Stimulated activated CD4-positive, alpha-beta T cell treated with anti-CD3 and anti-CD28 coated beads, Interleukin-1b, Interleukin-23, amount 100 ng/mL, for 24 hours (primary cell): ENCODE measurements at regions not wholly inside any gene's neighbourhood (a gene's known extent, or its start where the extent isn't known, plus 50 kb on each side); places are given as distances from the start of the nearest gene placed in this dataset.

ENCODE experiments used
- DNase-seq, 4 experiments: peaks; one replicate each; pipeline ENCODE4 v3.0.0-alpha.2; 2020; ENCODE audit warnings: low read depth in 4 of 4, low spot score in 1 of 4

DNA sequence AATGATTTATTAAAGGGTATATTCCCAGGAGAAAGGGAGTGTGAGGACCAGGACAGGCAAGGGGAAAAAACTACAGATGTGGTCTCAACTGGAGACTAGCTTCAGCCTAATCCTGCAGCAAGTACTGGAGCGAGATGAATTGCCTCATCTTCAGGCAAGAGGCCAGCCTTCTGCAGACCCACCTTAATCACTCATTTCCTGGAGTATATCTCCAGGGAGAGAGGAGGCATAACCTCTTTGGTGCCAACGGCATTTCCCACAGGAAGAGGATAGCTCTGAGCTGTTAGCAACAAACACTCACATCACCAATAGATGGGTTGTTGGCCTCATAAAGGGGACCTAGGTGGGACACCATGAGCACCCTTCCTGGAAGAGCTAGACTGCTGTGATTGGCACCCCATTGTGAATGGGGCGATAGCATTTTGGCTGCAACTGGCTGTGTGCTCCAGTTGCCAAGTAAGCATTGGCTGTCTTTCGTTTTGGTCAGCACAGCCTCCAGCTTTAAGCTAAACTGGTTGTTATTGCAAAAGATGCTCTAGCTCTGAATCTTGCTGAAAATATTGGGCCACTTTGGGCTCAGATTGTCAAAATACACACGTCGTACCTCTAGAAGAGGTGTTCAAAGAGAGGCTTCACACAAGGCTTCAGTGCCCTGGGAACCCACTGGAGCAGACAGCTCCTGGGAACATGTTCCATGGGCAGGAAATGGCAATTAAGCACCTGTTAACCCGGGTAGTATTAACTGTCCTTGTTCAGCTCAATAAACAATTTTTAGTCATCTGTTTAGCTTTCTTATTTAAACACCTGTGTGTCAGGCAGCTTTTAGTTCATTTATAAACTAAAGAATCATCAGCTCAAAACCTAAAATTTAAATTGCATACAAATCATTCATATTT, 314.8 kb upstream of the C1orf87 start:
- DNase-seq: no peak

DNA sequence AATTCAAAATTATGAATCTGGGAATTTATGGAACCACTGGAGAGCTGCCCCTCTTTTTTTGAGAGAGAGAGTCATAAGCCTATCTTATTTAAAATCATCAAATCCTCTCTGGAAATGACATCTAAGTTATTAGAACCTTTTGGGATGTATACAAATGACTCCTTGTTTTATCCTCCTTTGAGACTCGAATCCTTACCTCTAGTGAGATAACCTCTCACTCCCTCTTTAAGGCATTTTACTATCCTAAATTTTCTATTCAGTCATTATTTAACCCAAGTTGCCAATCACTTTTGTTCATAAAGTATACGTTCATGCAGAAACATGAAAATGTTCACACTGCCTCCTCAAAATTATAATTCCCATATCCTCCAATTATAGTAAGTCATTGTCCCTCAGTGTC, 313.6 kb upstream of the C1orf87 start:
- no peak for DNase-seq

DNA sequence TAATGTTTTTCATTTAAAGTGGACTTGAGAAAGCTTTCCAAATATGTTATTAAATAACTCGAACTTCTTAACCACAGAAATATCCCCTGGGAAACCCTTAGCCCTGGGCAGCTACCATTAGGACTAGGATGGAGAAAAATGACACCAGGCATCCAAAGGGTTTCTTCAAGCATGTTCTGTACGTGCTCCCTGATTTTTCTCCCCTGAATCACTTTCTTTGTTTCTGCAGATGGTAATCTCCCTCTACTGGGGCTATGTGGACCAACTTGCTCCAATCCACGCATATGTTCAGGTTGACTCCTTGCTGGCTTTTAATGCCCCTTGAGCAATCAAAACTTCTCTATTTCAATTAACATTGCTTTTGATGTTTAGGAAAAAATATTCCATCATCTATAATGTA, 312.7 kb upstream of the C1orf87 start:
- no peak for DNase-seq

DNA sequence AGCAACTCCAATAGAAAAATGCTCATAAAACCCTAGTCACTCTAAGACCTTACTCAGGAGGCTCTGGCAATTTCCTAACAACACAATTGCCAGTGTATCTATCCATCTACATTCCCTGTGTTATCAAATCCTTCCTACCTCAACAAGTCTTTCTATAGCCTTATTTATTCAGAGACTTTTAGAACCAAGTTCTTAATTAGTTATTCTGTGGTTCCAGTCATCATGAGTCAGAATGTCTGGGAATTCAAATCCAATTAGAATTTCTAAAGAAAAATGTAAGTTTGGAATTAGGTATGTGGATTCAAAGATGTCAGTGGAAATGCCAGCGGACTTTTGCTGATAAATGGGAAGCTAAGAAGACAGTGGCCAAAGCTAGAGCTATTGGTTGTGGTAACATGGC, 302.6 kb upstream of the C1orf87 start:
- no peak for DNase-seq

DNA sequence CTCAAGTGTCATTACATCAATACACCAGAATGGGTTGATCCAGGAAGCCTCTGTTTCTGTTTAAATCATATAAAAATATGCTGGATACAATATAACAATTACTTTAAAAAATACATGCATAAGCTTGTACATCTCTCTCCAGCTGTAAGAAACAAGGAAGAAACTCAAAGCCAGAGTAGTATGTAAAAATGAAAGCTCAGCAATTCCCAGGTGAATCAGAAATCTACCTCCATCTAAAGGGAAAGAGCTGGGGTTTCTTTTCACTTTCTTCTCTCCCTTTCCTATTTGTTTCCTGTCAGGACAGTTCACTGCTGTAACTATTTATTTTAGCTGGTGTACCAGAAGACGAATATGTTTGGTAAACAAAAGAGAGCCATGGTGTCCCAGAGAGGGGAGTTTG, 301.0 kb upstream of the C1orf87 start:
- no peak for DNase-seq

DNA sequence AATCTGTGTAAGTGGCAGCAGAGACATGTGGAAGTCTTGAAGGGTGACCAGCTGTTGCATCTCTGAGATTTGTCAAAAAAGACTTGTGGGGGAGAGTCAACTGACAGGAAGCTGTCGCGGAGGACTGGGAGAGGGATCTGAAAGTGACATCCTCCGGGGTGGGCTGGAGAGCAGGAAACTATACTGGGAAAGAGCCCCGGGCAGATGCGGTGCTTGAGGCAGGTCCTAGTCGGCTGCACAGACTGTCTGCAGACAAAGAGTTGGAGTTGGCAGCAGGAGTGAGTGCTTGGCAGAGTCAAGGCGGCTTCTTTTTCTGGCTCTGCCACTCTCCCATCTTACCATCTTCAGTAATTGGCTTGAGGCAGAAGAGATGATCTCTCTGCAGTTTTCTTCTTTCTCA, 294.0 kb upstream of the C1orf87 start:
- DNase-seq: no peak

DNA sequence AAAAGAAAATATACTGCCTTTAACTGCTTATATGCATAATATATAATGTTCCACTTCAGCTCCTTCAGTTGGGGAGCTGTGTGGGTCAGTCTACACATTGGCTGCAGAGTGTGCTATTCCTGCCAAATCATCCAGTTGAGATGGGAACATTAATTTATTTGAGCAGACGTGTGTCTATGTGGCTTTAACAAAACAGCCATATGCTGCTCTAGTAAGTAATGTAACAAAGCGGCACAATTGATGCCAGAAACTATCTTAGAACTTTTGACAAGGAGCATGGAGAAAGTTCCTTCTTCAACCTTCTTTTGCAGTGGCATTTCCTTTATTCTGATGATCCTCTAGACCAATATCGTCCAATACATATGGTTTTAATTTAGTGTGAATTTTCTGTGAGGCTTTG, 285.9 kb upstream of the C1orf87 start:
- no peak for DNase-seq

DNA sequence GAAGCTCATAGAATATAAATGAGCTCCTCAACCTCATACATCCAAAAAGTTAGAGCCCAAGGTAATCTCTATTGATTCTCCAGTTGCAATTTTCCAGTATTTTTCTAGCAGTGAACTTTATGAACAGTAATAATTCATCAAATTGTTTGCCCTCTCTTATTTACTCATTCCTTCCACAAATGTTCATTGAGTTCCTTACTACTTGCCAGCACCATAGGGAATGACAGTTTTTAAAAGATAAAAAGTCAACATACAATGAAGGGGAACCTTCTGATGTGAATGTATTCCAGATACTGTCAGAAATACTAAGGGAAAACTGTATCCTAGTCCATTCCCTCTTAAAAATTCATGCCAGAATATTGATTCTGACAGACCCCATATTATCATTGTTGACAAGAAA, 277.0 kb upstream of the C1orf87 start:
- no peak for DNase-seq

DNA sequence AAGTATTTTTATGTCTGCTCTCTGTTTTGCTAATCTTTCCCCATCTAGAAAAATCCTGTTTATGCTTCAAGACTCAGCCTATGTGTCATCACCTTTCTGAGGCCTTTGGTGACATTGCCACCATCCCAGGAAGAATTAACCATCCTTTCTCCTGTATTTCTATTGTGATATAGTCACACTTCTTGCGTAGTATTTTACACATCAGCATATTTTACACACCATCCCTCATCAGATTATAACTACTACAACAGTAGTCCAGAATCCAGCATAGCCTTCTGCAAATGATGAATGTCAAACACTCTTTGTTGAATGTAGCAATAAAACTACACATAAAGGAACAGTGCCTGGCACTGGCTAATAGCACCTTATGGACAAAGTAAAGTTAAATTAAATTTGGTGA, 275.3 kb upstream of the C1orf87 start:
- DNase-seq: no peak

DNA sequence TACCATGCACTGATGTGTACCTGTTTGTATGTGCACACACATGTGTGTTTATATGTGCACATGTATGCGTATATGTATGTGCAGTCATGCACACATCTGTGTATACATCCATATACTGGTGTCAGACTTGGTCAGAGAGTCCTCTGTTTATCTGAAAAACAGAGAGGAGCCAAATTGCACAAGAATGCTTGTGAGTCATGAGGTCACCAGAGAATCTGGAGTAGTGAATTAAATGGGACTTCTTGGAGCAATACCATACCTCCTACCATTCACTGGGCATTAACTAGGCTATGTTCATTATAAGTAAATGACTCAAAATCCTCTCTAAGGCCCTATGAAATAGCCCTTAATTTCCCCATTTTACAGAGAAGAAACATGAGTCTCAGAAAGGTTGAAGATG, 272.1 kb upstream of the C1orf87 start:
- no peak for DNase-seq

DNA sequence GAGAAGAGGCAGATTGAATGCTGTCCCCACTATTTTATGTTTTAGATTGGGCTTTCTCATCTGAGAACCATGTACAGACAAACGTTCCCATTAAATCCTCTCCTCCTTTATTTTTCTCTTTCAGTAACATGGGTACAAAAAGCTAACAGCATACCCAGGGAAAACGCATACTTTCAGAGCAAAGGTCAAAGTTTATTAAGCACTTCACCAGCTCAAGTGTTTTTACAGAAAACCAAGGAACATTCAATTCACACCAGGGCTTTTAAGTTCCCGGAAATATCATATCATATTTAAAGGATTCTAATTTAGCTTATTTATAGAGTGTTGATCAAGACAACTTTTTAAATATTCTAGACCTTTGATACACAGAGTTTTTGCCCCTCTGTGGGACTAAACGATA, 271.5 kb upstream of the C1orf87 start:
- DNase-seq: no peak

DNA sequence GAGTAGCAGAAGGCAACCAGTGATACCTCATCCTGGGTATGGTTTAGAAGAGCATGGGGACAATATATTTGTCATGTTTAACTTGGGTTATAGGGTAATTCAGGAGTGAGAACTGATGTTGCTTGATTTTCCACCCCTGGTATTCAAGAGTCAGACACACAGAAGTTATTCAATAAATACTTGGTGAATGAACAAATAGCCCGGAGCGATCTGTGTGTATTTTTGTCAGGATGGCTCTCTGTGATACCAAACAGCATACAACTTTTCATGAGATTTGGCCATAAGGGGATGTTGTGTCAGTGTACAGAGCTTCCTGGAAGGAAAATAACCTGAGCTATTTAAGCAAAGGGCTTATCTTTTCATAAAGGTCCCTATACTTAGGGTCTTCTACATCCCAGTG, 270.2 kb upstream of the C1orf87 start:
- no peak for DNase-seq

DNA sequence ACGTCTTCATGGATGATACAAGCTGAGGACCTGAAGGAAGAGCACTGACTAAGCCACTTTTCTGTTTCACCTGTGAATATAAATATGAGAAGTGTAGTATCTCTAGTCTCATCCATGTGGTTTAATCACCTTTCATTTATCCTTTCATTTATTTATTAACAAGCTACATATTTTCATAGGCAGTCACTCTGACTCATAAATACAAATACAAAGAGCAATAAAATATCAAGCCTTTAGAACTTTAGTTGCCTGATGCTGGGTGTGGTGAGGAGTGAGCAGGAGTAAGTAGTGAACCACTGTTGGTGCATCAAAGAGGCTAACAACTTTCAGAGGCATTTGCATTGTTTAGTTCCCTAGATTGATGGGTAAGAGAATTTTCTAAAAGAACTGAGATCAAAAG, 269.0 kb upstream of the C1orf87 start:
- no peak for DNase-seq

DNA sequence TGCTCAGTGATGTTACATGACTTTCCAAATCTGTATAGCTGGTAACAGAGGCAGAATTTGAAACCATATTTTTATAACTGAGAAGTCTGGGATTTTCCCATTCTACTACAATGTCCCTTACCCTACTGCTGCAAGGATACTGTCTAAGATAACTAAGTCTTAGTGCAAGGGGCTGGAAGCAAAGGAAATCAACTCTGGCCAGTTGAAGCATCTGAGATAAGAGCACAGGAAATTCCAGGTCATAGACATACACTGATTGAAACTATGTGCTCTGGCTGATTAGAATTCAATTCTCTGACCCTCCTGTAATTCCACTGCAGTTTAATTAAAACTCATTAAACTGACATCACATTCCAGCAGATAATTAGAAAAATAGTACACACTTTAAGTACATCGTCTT, 267.7 kb upstream of the C1orf87 start:
- no peak for DNase-seq

DNA sequence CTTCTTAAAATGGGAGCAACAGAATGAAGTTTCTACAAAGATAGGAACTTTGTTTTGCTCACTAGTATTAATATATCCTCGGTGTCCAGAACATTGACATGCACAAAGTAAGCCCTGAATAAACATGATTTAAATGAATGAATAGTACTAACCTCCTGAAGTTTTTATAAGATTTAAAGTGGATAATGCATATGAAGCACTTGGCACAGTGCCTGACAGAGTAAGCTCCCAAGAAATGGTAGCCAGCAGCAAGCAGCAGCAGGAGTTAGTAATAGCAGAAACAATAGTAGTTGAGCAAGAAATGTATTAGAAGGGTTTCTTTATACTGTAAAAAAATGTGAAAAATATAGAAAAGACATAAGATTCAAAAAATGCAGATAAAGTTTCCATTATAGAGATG, 258.1 kb upstream of the C1orf87 start:
- no peak for DNase-seq

DNA sequence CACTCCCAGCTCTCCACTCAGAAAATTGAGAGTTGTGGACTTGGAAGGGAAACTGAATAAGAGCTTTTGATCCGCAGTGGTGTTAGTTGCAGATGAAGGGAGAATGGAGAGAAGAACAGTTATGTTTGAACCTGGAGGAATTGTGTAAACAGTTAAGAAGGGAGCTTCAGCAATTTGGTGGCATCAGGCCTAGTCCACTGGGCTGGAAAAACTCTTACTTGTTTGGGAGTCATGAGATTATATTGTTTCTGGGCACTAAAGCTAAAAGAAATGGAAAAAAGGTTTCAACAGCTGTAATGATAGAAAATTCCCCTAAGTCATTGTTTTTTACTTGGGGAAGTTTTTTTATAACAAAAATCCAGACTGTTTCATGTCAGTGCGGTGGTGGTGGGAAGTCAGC, 256.1 kb upstream of the C1orf87 start:
- DNase-seq: no peak

DNA sequence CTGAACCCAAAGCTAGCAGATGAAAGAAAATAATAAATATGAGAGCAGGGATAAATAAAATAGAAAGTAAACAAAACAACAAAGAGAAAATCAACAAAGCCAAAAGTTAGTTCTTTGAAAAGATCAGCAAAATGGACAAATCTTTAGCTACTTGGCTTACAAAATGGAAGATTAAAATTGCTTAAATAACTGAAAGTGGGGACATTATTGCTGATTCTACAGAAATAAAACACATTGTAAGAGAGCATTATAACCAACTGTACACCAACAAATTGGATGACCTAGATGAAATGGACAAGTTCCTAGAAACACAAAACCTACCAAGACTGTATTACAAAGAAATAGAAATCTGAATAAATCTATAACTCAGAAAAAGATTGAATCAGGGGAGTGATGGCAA, 238.3 kb upstream of the C1orf87 start:
- no peak for DNase-seq

DNA sequence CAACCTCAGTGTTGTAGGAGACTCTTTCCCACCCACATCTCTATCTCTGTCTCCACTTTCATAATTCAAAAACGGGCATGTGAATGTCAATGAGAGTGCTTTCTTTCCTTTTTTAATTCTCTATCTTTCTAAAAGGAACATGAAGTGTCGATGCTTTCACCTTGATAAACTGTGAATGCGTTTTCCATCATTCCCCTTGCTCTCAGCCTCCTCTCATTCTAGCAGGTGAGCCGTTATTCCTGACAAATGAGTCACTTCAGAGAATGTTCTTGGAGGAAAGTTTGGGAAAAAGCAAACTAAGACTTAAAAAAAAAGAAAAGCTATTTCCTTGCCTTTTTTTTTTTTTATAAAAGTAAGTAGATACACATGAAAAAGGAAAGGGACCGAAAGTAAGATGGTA, 226.0 kb upstream of the C1orf87 start:
- no peak for DNase-seq

DNA sequence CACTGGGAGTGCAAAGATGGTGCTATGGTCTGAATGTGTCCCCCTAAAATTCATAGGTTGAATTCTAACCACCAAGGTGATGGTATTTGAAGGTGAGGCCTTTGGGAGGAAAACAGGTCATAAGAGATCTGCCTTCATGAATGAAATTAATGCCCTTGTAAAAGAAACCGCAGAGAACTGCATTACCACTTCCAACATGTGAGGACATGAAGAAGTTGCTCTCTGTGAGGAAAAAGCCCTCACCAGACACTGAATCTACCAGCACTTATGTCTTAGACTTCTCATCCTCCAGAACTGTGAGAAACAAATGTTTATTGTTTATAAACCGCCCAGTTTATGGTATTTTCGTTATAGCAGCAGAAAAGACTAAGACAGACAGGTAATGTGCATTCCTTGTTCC, 224.7 kb upstream of the C1orf87 start:
- no peak for DNase-seq

DNA sequence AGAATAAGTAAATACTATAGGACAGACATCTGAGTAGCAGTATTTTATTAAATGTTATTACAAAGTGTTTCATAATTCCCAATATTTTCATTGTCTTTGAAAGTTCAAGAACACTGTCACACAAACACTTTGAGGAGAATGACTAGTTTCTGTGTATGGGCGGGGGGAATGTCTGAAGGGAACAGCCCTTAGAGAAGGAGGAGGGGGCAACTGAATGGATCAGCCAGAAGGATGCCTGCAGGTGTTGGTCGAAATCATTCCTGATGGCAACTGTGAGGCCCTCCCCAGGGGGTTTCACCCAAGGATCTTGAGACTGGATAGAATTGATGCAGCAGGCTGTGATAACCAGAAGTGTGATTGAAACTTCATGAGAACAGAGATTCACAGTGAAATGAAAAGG, 223.2 kb upstream of the C1orf87 start:
- DNase-seq: no peak

DNA sequence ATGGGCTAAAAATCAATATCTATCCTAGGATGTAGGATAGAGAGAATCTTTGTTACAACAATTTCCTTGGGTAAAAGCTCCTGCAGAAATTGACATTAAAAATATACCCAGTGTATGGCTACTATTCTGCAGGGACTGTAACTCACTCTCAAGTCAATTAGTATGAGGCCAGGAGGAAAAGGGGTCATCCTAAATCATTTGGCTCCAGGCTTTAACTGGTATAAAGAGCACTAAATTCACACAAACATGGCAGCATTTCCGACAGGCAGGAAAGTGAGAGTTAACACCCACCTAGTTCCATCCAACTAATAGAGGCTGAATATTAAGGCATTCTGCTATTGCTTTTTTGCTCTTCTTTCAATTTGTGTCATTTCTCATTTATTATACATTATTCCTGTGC, 218.6 kb upstream of the C1orf87 start:
- DNase-seq: no peak

DNA sequence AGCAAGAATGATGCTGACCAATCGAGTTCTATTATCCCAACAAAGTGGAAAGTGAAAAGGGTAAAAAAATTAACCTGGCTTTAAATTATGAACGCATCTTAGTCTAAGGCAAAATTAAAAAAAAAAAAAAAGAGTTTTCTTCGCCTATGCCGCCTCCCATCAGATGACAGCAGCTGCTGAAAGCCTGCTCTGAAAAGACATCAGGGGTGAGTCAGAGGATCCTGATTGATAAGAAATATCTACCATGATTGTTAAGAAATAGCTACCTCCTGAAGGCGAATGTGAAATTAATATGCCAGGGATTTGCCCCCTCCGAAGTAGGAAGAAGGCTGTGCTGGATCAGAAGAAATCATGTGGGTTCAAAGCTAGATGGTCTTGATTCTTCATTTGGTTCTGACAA, 216.8 kb upstream of the C1orf87 start:
- DNase-seq: no peak

DNA sequence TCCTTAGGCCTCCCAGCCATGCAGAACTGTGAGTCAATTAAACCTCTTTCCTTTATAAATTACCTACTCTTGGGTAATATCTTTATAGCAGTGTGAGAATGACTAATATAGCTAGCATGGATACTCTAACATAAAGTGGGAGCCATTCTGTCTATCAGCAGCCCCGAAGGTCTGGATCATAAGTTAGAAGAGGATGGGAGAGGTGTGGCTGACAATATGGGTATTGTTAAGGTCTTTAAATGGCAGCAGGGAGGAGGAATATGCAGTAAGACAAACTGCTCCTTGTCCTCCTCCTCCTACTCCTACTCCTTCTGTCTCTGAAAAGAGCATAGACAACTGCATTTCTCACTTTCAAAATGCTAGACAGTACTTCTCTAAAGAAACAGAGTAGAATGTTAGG, 214.0 kb upstream of the C1orf87 start:
- no peak for DNase-seq
